Activated naive CD4-positive, alpha-beta T cell (primary cell): ENCODE measurements at regions not wholly inside any gene's neighbourhood (a gene's known extent, or its start where the extent isn't known, plus 50 kb on each side); places are given as distances from the start of the nearest gene placed in this dataset.

Experiments
- DNase-seq, 4 experiments: peaks; one replicate each; lab custom pipeline; 2025; lab: John Stamatoyannopoulos, UW

GRCh38 chr7:22624781-22625180, 102.2 kb upstream of the IL6 start:
- no peak for DNase-seq

DNA sequence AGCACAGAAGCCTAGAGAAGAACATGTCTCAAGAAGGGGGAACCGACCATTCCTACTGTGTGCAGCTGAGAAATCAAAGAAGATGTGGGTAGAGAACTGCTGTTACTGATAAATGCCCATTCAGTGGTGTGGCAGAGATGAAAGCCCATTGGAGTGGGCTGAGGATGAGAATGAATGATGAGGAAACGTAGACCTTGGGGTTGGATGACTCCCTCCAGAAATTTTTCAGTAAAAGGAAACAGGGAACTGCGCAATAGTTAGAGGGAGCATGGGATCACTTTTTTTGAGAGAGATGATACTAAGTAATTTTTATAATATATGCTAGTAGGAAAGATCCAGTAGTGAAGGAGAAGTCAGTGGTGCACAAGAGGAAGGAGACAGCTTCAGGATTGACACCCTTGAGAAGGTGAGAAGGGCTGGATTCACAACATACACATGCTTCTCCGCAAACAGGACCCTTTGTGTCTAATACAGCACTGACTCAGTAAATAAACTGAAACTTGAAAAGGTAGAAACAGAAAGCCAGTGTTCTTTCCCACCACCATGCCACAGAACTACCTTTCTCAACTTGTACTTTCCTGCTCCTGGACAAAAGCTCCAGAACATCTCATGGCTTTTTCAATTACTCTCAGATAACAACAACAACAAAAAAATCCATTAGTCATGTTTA, 104.7 kb upstream of the IL6 start:
- DNase-seq, result no peak

DNA sequence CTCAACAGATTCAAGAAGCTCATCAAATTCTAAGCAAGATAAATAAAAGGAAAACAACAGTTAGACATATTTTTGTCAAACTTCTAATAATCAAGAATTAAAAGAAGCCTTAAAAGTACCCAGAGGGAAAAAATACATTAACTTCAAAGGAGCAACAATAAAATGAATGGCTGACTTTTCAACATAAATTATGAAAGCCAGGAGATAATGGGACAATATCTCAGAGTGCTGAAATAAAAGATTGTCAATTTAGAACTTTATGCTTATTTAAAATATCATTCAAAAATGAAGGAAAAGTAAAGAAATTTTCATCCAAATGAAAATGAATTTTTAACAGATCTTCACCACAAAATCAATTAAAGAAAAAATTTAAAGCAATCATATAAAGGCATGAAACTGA, 108.5 kb upstream of the IL6 start:
- no peak for DNase-seq

- DNase-seq, result no peak
These were observed 109.8 kb upstream of the IL6 start for GRCh38 chr7:22617166-22617565.

GRCh38 chr7:22613496-22613895, 113.5 kb upstream of the IL6 start:
- no peak for DNase-seq

DNA sequence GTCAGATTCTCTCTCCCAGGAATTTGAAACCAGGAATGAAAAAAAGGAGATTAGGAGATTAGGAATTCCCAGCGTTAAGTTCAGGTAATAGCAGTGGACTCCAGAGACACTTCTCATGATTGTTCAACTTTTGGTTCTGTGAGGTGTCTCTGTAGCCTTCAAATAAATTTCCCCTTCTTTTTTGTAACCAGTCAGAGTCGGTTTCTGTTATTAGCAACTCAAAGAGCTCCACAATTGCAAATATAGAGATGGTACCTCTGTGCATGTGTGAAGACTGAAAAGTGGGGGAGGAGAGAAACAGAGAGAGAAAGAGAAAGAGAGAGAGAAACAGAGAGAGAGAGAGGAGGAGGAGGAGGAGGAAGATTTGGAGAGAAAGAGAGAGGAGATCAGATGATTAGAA, 112.8 kb upstream of the STEAP1B start:
- DNase-seq, result no peak

- no peak for DNase-seq
These were observed 111.7 kb upstream of the STEAP1B start for GRCh38 chr7:22611758-22612079.

- no peak for DNase-seq
These were observed 111.2 kb upstream of the STEAP1B start for GRCh38 chr7:22610951-22611757.

DNA sequence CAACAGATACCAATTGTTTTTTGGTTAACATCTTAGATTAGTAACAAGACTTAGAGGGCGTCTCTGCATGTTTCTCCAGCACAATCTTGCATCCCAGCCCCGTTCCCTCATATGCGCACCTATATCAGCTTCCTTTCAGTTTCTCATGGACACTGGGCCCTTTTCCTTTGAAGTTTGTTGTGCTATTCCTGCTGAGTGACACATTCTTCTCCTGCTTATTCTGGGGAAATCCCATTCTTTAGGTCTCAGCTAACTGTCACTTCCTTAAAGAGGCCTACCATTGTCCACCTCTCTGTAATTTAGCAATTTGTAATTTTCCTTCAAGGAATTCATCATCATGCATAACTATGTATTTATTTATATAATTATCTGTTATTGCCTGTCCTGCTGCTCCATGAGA, 110.3 kb upstream of the STEAP1B start:
- DNase-seq, result no peak

GRCh38 chr7:22607180-22607579, 107.2 kb upstream of the STEAP1B start:
- no peak for DNase-seq

GRCh38 chr7:22604246-22604645, 104.3 kb upstream of the STEAP1B start:
- DNase-seq, result no peak

GRCh38 chr7:22601812-22602565, 102.0 kb upstream of the STEAP1B start:
- no peak for DNase-seq

GRCh38 chr7:22601408-22601807, 101.4 kb upstream of the STEAP1B start:
- no peak for DNase-seq

DNA sequence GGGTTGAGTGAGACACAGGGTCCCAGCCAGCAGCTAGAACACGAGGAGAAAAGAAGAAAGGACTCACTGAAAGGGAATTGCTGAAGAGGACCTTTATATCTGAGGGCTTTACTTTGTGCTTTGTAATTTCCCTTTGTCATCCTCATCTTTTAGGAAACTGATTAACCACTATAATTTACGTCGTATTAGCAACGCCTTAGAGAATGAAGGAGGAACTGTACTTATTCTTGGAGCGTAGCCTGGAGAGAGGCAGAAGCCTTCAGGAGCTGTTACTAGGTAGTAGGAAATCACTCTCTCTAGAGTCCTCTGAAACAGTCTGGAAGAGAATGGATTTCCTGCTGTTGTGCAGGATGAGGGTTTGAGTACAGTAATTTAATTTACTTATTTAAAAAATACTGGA, 101.0 kb upstream of the STEAP1B start:
- DNase-seq, result no peak

GRCh38 chr7:22598318-22598920, 98.4 kb upstream of the STEAP1B start:
- DNase-seq, result no peak

DNA sequence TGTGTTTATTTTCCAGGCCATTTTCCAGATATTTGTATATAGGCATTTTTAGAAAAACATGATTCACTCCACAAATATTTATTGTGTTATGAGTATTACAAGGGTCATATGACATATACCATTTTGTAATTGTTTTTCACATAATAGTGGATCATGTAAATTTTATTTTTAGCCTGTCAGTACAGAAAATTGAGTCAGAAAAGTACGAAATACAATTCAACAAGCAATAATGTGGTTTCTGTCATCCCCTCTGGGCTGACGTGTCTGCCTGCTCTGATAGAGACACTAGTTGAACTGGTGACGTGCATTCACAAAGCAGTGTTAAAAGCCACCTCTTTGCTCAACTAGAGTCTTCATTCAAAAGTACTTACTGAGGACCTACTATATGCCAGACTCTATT, 97.9 kb upstream of the STEAP1B start:
- DNase-seq, result no peak

- no peak for DNase-seq
These were observed 96.9 kb upstream of the STEAP1B start for GRCh38 chr7:22596763-22597400.

DNA sequence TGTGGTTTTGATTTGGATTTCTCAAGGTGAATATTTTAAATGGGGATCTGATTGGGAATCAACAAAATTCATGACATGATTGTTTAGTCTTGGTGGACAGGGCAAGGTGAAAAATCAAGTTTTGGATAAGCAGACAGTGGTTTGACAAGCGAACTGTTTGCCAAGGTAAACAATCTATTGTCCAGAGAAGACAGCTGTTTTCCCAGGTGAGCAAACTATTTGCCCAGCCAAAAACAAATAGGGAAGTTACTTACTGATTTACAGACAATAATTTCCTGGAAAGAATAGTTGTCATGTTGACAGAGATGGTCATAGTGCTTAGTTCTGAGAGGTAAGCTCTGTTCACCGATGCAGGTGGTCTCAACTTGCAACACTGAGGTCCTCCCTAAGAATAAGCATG, 94.0 kb upstream of the STEAP1B start:
- no peak for DNase-seq

DNA sequence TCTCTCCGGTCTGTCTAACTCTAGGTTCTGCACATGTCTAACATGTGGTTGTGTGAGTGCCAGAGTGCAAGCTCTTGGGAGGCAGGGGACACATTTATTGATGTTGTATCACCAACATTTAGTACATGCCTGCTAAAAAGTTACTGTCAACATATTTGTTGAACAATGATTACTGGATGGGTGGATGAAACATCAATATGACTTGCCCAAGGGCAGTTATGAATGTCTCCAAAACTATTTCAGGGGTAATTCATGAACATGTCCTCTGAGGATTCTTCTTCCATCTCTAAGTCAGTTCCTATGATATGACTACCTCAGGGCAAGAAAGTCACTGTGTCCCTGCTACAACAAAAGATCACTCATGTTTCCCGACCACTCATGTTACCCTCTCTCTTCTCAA, 91.3 kb upstream of the STEAP1B start:
- no peak for DNase-seq

GRCh38 chr7:22589641-22590201, 89.7 kb upstream of the STEAP1B start:
- DNase-seq, result no peak

GRCh38 chr7:22588351-22588750, 88.4 kb upstream of the STEAP1B start:
- no peak for DNase-seq

DNA sequence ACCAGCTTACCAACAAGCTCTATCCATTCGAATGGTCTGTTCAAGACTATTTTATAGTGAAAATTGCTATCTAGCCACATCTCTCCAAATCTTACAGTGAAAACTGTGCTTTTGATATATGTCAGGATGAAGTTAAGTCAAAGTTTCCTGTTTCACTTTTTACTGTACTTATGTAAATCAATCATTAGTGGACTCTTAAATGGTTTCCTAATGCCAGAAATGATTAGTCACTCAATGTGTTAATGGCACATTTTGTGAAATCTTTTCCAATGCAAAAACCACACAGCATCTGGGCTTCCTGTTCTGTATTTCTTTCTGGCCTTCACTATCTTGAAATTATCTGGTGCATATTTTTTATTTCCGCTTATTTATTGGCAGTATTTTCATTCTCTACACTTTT, 87.3 kb upstream of the STEAP1B start:
- no peak for DNase-seq
